H9 (cell line): ENCODE measurements at regions not wholly inside any gene's neighbourhood (a gene's known extent, or its start where the extent isn't known, plus 50 kb on each side); places are given as distances from the start of the nearest gene placed in this dataset.
A peak's percentile ranks its signal among the peaks of the same experiment; 100 is the strongest.

Source experiments
- DNase-seq: peaks from one replicate; pipeline ENCODE4 v3.0.0-alpha.2; 2017
- H2AFZ ChIP-seq: one replicate; pipeline ENCODE4 v1.6.1; 2013; ENCODE audit warnings: mild to moderate bottlenecking, low read length, control low read depth, moderate library complexity
- H2AK5ac ChIP-seq: 2 replicates; pipeline ENCODE4 v1.6.1; 2013; ENCODE audit warnings: low read length, control low read depth, mixed read lengths; ENCODE audit not compliant: insufficient read length
- H2BK120ac ChIP-seq: one replicate; pipeline ENCODE4 v1.6.1; 2013; ENCODE audit warnings: low read depth, mild to moderate bottlenecking, low read length, control low read depth, inconsistent platforms; ENCODE audit not compliant: poor library complexity, severe bottlenecking
- H2BK12ac ChIP-seq: 2 replicates; pipeline ENCODE4 v1.6.1; 2013; ENCODE audit warnings: low read length, control low read depth, mixed read lengths, low read depth; ENCODE audit not compliant: insufficient read length
- H2BK15ac ChIP-seq: 2 replicates; pipeline ENCODE4 v1.6.1; 2013; ENCODE audit warnings: low read depth, low read length, control low read depth
- H2BK20ac ChIP-seq: one replicate; pipeline ENCODE4 v1.6.1; 2013; ENCODE audit warnings: low read depth, mild to moderate bottlenecking, low read length, control low read depth, inconsistent platforms; ENCODE audit not compliant: poor library complexity, severe bottlenecking
- H2BK5ac ChIP-seq: 2 replicates; pipeline ENCODE4 v1.6.1; 2013; ENCODE audit warnings: low read length, control low read depth, mixed read lengths; ENCODE audit not compliant: insufficient read length
- H3K14ac ChIP-seq: 2 replicates; pipeline ENCODE4 v1.6.1; 2013; ENCODE audit warnings: low read length, control low read depth; ENCODE audit not compliant: insufficient read depth
- H3K18ac ChIP-seq: 2 replicates; pipeline ENCODE4 v1.6.1; 2013; ENCODE audit warnings: low read depth, mild to moderate bottlenecking, mixed read lengths, low read length, control low read depth; ENCODE audit not compliant: insufficient read length
- H3K23ac ChIP-seq: 2 replicates; pipeline ENCODE4 v1.6.1; 2013; ENCODE audit warnings: low read length, control low read depth, mixed read lengths, low read depth; ENCODE audit not compliant: insufficient read length
- H3K23me2 ChIP-seq: 2 replicates; pipeline ENCODE4 v1.6.1; 2013; ENCODE audit warnings: low read depth, mild to moderate bottlenecking, mixed read lengths, low read length, control low read depth; ENCODE audit not compliant: insufficient read length, poor library complexity, severe bottlenecking
- H3K27ac ChIP-seq: 2 replicates; pipeline ENCODE4 v1.5.1; 2013; ENCODE audit warnings: low read length, control low read depth, mixed read lengths, low read depth; ENCODE audit not compliant: insufficient read length
- H3K27me3 ChIP-seq: 2 replicates; pipeline ENCODE4 v1.6.1; 2013; ENCODE audit warnings: low read length, control low read depth, inconsistent platforms; ENCODE audit not compliant: insufficient read depth
- H3K4ac ChIP-seq: 2 replicates; pipeline ENCODE4 v1.6.1; 2013; ENCODE audit warnings: low read depth, mild to moderate bottlenecking, control low read depth, inconsistent platforms, low read length, moderate library complexity
- H3K4me1 ChIP-seq: 2 replicates; pipeline ENCODE4 v1.6.1; 2013; ENCODE audit warnings: low read length, control low read depth, inconsistent platforms; ENCODE audit not compliant: insufficient read depth
- H3K4me2 ChIP-seq: 2 replicates; pipeline ENCODE4 v1.6.1; 2013; ENCODE audit warnings: low read length, control low read depth, mixed read lengths; ENCODE audit not compliant: insufficient read length, insufficient read depth
- H3K56ac ChIP-seq: 2 replicates; pipeline ENCODE4 v1.6.1; 2013; ENCODE audit warnings: low read depth, mild to moderate bottlenecking, mixed read lengths, low read length, control low read depth; ENCODE audit not compliant: insufficient read length
- H3K79me1 ChIP-seq: 2 replicates; pipeline ENCODE4 v1.6.1; 2013; ENCODE audit warnings: low read depth, mild to moderate bottlenecking, moderate library complexity, low read length, control low read depth, inconsistent platforms; ENCODE audit not compliant: insufficient read depth, poor library complexity, severe bottlenecking
- H3K79me2 ChIP-seq: 2 replicates; pipeline ENCODE4 v1.6.1; 2013; ENCODE audit warnings: low read length, control low read depth, inconsistent platforms; ENCODE audit not compliant: insufficient read depth
- H3K9ac ChIP-seq: 2 replicates; pipeline ENCODE4 v1.6.1; 2013; ENCODE audit warnings: low read length, control low read depth, mixed read lengths; ENCODE audit not compliant: insufficient read length; ENCODE audit errors: extremely low read depth
- H3K9me3 ChIP-seq: one replicate; pipeline ENCODE4 v1.6.1; 2013; ENCODE audit warnings: low read depth, low read length, inconsistent platforms; ENCODE audit not compliant: control insufficient read depth
- H3T11ph ChIP-seq: one replicate; pipeline ENCODE4 v1.6.1; 2013; ENCODE audit warnings: mild to moderate bottlenecking, low read length, control low read depth, inconsistent platforms
- H4K20me1 ChIP-seq: one replicate; pipeline ENCODE4 v1.6.1; 2013; ENCODE audit not compliant: control insufficient read depth, insufficient read length, insufficient read depth
- H4K5ac ChIP-seq: 2 replicates; pipeline ENCODE4 v1.6.1; 2013; ENCODE audit warnings: low read depth, mild to moderate bottlenecking, mixed read lengths, low read length, control low read depth; ENCODE audit not compliant: insufficient read length
- H4K8ac ChIP-seq: replicated peaks from 2 replicates; pipeline ENCODE4 v1.6.1; 2013; ENCODE audit warnings: low read length, control low read depth, mixed read lengths, low read depth; ENCODE audit not compliant: insufficient read length
- H4K91ac ChIP-seq: 2 replicates; pipeline ENCODE4 v1.6.1; 2013; ENCODE audit warnings: low read depth, mild to moderate bottlenecking, moderate library complexity, mixed read lengths, low read length, control low read depth; ENCODE audit not compliant: insufficient read length
- H3K27ac Mint-ChIP-seq, 3 experiments: 2 replicates in 2 of 3; 3 replicates in 1 of 3; pipeline ENCODE4 v1.8.0; 2020 to 2021; ENCODE audit warnings: mixed read lengths in 3 of 3, mild to moderate bottlenecking in 1 of 3, moderate library complexity in 1 of 3
- H3K27me3 Mint-ChIP-seq: 2 replicates; pipeline ENCODE4 v1.8.0; 2021; ENCODE audit warnings: low read depth, mild to moderate bottlenecking, moderate library complexity, mixed read lengths
- H3K36me3 Mint-ChIP-seq, 3 experiments: 2 replicates in 2 of 3; 3 replicates in 1 of 3; pipeline ENCODE4 v1.8.0; 2020 to 2021; ENCODE audit warnings: low read depth in 3 of 3, mixed read lengths in 3 of 3; ENCODE audit not compliant: insufficient read depth in 1 of 3
- H3K4me1 Mint-ChIP-seq, 2 experiments: 2 replicates each; pipeline ENCODE4 v1.8.0; 2020; ENCODE audit warnings: mixed read lengths in 2 of 2
- H3K4me3 Mint-ChIP-seq, 2 experiments: 2 replicates in 1 of 2; 3 replicates in 1 of 2; pipeline ENCODE4 v1.8.0; 2020 to 2021; ENCODE audit warnings: mild to moderate bottlenecking in 2 of 2, mixed read lengths in 2 of 2, moderate library complexity in 1 of 2
- H3K9me3 Mint-ChIP-seq, 2 experiments: 2 replicates in 1 of 2; 3 replicates in 1 of 2; pipeline ENCODE4 v1.8.0; 2020; ENCODE audit warnings: mild to moderate bottlenecking in 2 of 2, mixed read lengths in 2 of 2, moderate library complexity in 1 of 2
- CTCF ChIP-seq: fragments of 200-600 bp; sonication (generic); conservative IDR thresholded peaks from 3 replicates; pipeline ENCODE4 v1.8.0; 2021; ENCODE audit warnings: antibody characterized with exemption, mild to moderate bottlenecking
- WGBS: extraction: QIAGEN DNeasy Blood & Tissue Kit; methylation state at CpG from one replicate; pipeline ENCODE4 v1.1.7; 2013; ENCODE audit warnings: missing lambda C conversion rate, low lambda C conversion rate, mixed read lengths; ENCODE audit not compliant: insufficient read length; ENCODE audit errors: extremely low coverage; 5-methylcytosine and 5-hydroxymethylcytosine counted together

- no peak overlapping the region for H2BK15ac ChIP-seq
- H3K9ac ChIP-seq, result no peak overlapping the region
- no peak overlapping the region for H2BK12ac ChIP-seq
- Mint-ChIP-seq H3K27ac (peak overlapping the region in 1 of 3 experiments; percentile 44; a peak in 1 of 7 replicates), H3K4me3 (no peak overlapping the region), H3K27me3 (no peaks in the 10 kb centered on the region), H3K4me1 (peaks cover 26% of the 10 kb centered on the region in 2 experiments), H3K9me3 (no peaks in the 10 kb centered on the region), H3K36me3 (peaks cover 0 to 2% (median 0%) of the 10 kb centered on the region in 3 experiments; a peak in 1 of 7 replicates)
- no peak for TF ChIP-seq CTCF
- no peak overlapping the region for H4K91ac ChIP-seq
- H3K9me3 ChIP-seq, result no peaks in the 10 kb centered on the region
- no peak overlapping the region for H3K18ac ChIP-seq
- no peak overlapping the region for H2BK120ac ChIP-seq
- no peak overlapping the region for H4K8ac ChIP-seq
- no peak overlapping the region for H3T11ph ChIP-seq
- no peak overlapping the region for H3K4me2 ChIP-seq
- WGBS, result no CpG with 5 or more reads among the region's 23 CpGs
- H2BK20ac ChIP-seq, result no peak overlapping the region
- peaks cover 6% of the 10 kb centered on the region; the same call in 1 of the 2 replicates for H3K4me1 ChIP-seq
- DNase-seq, result no peak
- no peak overlapping the region for H3K23ac ChIP-seq
- H3K79me1 ChIP-seq, result peaks cover 3% of the 10 kb centered on the region
- no peak overlapping the region for H2AFZ ChIP-seq
- no peak overlapping the region; the same call in 1 of the 2 replicates for H3K14ac ChIP-seq
- no peak overlapping the region for H3K27ac ChIP-seq
- H3K56ac ChIP-seq, result no peak overlapping the region
- no peaks in the 10 kb centered on the region; the same call in 1 of the 2 replicates for H3K79me2 ChIP-seq
- no peaks in the 10 kb centered on the region for H4K20me1 ChIP-seq
- no peak overlapping the region for H2AK5ac ChIP-seq
- no peaks in the 10 kb centered on the region for H3K23me2 ChIP-seq
- H2BK5ac ChIP-seq, result no peak overlapping the region
- no peak overlapping the region for H4K5ac ChIP-seq
- H3K4ac ChIP-seq, result no peak overlapping the region
- no peaks in the 10 kb centered on the region for H3K27me3 ChIP-seq
These were observed 1315.8 kb downstream of the BRD1 start for GRCh38 chr22:48511781-48512327.
